ENCODE measurements at regions not wholly inside any gene's neighbourhood (a gene's known extent, or its start where the extent isn't known, plus 50 kb on each side); places are given as distances from the start of the nearest gene placed in this dataset.

- intact Hi-C loops (cut with DNase I): no loop called here
- no peak overlapping the region for H3K27ac ChIP-seq
- H3K9me3 ChIP-seq: no peaks in the 10 kb centered on the region
- no peak for DNase-seq
- H3K4me1 ChIP-seq: no peaks in the 10 kb centered on the region
- H3K36me3 ChIP-seq: no peaks in the 10 kb centered on the region
- no peak for TF ChIP-seq POLR2AphosphoS5 (IDR thresholded peaks at IDR 0.05)
- no peak for TF ChIP-seq CTCF (IDR thresholded peaks at IDR 0.05)
- TF ChIP-seq POLR2A (IDR thresholded peaks at IDR 0.05): no peak
- no peak for TF ChIP-seq EP300 (IDR thresholded peaks at IDR 0.05)
- no peak overlapping the region for H3K4me3 ChIP-seq
- H3K27me3 ChIP-seq: no peaks in the 10 kb centered on the region
These were observed 486.8 kb downstream of the PSAT1 start for GRCh38 chr9:78783743-78784142.

GRCh38 chr9:78786794-78787193 is 489.9 kb downstream of the PSAT1 start:
- WGBS, 2 donors: 57 to 75% methylated on average over 3 of the region's 3 CpGs
- peaks cover 0 to 3% (median 0%) of the 10 kb centered on the region in 4 donors for H3K9me3 ChIP-seq
- intact Hi-C loops (cut with DNase I): no loop called here
- no peaks in the 10 kb centered on the region for H3K36me3 ChIP-seq
- no peak for DNase-seq
- H3K4me1 ChIP-seq: no peaks in the 10 kb centered on the region
- no peak overlapping the region for H3K27ac ChIP-seq
- H3K4me3 ChIP-seq: no peak overlapping the region
- TF ChIP-seq EP300 (IDR thresholded peaks at IDR 0.05): no peak
- no peak for TF ChIP-seq POLR2AphosphoS5 (IDR thresholded peaks at IDR 0.05)
- TF ChIP-seq POLR2A (IDR thresholded peaks at IDR 0.05): no peak
- no peak for TF ChIP-seq CTCF (IDR thresholded peaks at IDR 0.05)
- H3K27me3 ChIP-seq: no peaks in the 10 kb centered on the region

- peaks cover 0 to 3% (median 0%) of the 10 kb centered on the region in 4 donors for H3K9me3 ChIP-seq
- H3K36me3 ChIP-seq: no peaks in the 10 kb centered on the region
- no peaks in the 10 kb centered on the region for H3K4me1 ChIP-seq
- H3K27me3 ChIP-seq: no peaks in the 10 kb centered on the region
- DNase-seq: no peak
- intact Hi-C loops (cut with DNase I): no loop called here
- TF ChIP-seq CTCF (IDR thresholded peaks at IDR 0.05) (no peak), POLR2A (IDR thresholded peaks at IDR 0.05) (no peak), POLR2AphosphoS5 (IDR thresholded peaks at IDR 0.05) (no peak), EP300 (IDR thresholded peaks at IDR 0.05) (no peak)
- no peak overlapping the region for H3K4me3 ChIP-seq
- no peak overlapping the region for H3K27ac ChIP-seq
These were observed 491.2 kb downstream of the PSAT1 start for GRCh38 chr9:78788101-78788500.

GRCh38 chr9:78791779-78792178 is 494.9 kb downstream of the PSAT1 start:
- intact Hi-C loops (cut with DNase I): no loop called here
- Histone ChIP-seq H3K27ac (no peak overlapping the region), H3K9me3 (peaks cover 0 to 3% (median 0%) of the 10 kb centered on the region in 4 donors), H3K4me3 (no peak overlapping the region), H3K36me3 (no peaks in the 10 kb centered on the region), H3K4me1 (no peaks in the 10 kb centered on the region), H3K27me3 (no peaks in the 10 kb centered on the region)
- 77 to 85% methylated on average over 2 of the region's 2 CpGs for WGBS, 2 donors
- TF ChIP-seq POLR2A (IDR thresholded peaks at IDR 0.05) (no peak), EP300 (IDR thresholded peaks at IDR 0.05) (no peak), POLR2AphosphoS5 (IDR thresholded peaks at IDR 0.05) (no peak), CTCF (IDR thresholded peaks at IDR 0.05) (no peak)
- DNase-seq: no peak

- Histone ChIP-seq H3K27ac (no peak overlapping the region), H3K27me3 (no peaks in the 10 kb centered on the region), H3K9me3 (peaks cover 0 to 3% (median 0%) of the 10 kb centered on the region in 4 donors), H3K4me1 (no peaks in the 10 kb centered on the region), H3K4me3 (no peak overlapping the region), H3K36me3 (no peaks in the 10 kb centered on the region)
- DNase-seq: no peak
- intact Hi-C loops (cut with DNase I): no loop called here
- TF ChIP-seq POLR2AphosphoS5 (IDR thresholded peaks at IDR 0.05) (no peak), POLR2A (IDR thresholded peaks at IDR 0.05) (no peak), CTCF (IDR thresholded peaks at IDR 0.05) (no peak), EP300 (IDR thresholded peaks at IDR 0.05) (no peak)
- 54 to 62% methylated on average over 3 of the region's 3 CpGs for WGBS, 2 donors
These were observed 495.8 kb downstream of the PSAT1 start for GRCh38 chr9:78792745-78793144.
